Sigmoid colon (tissue), 4 donors: ENCODE measurements at regions not wholly inside any gene's neighbourhood (a gene's known extent, or its start where the extent isn't known, plus 50 kb on each side); places are given as distances from the start of the nearest gene placed in this dataset.

Experiments
- CTCF ChIP-seq, 4 experiments: fragments of 450-650 bp in 3 of 4; fragments of 200-600 bp in 1 of 4; IDR thresholded peaks; one replicate each; pipeline ENCODE4 v1.5.1; 2016 to 2019; ENCODE audit warnings: antibody characterized with exemption in 4 of 4, mild to moderate bottlenecking in 3 of 4, moderate library complexity in 2 of 4
- EP300 ChIP-seq, 4 donors: sonication (generic); formaldehyde crosslinking; IDR thresholded peaks; one replicate each; pipeline ENCODE4 v1.6.1; 2017; ENCODE audit warnings: antibody characterized with exemption in 4 of 4
- POLR2A ChIP-seq, 2 donors: fragments of 450-650 bp; IDR thresholded peaks; one replicate each; pipeline ENCODE4 v1.6.1; 2016; ENCODE audit warnings: antibody characterized with exemption in 2 of 2, mild to moderate bottlenecking in 2 of 2, moderate library complexity in 2 of 2
- POLR2AphosphoS5 ChIP-seq, 4 donors: sonication (generic); formaldehyde crosslinking; IDR thresholded peaks; one replicate each; pipeline ENCODE4 v1.6.1; 2017; ENCODE audit warnings: antibody characterized with exemption in 4 of 4

GRCh38 chr2:219901155-219901554 lies 273.7 kb downstream of the SLC4A3 start:
- TF ChIP-seq CTCF (IDR thresholded peaks at IDR 0.05) (no peak), EP300 (IDR thresholded peaks at IDR 0.05) (no peak), POLR2A (IDR thresholded peaks at IDR 0.05) (no peak), POLR2AphosphoS5 (IDR thresholded peaks at IDR 0.05) (no peak)
